Tibial artery (tissue), 4 donors: ENCODE measurements at regions not wholly inside any gene's neighbourhood (a gene's known extent, or its start where the extent isn't known, plus 50 kb on each side); places are given as distances from the start of the nearest gene placed in this dataset.

ENCODE experiments used
- DNase-seq, 2 donors: peaks; one replicate each; pipeline ENCODE4 v3.0.0-alpha.2; 2019
- H3K27ac ChIP-seq, 2 donors: fragments of 200-600 bp; sonication (generic) in 1 of 2; 1 replicate in 1 of 2; 2 replicates in 1 of 2; pipeline ENCODE4 v1.5.1; 2018 to 2019; ENCODE audit warnings: mild to moderate bottlenecking in 1 of 2
- H3K27me3 ChIP-seq, 2 donors: fragments of 200-600 bp; sonication (generic) in 1 of 2; one replicate each; pipeline versions ENCODE4 v1.5.1 to v1.6.0; 2016 to 2019
- H3K36me3 ChIP-seq, 3 donors: fragments of 200-600 bp; sonication (generic) in 2 of 3; one replicate each; pipeline ENCODE4 v1.5.1; 2016 to 2019; ENCODE audit warnings: mild to moderate bottlenecking in 2 of 3
- H3K4me1 ChIP-seq, 4 donors: fragments of 200-600 bp; sonication (generic) in 2 of 4; 1 replicate in 3 of 4; 2 replicates in 1 of 4; pipeline ENCODE4 v1.5.1; 2016 to 2019
- H3K4me3 ChIP-seq, 2 donors: fragments of 200-600 bp; sonication (generic) in 1 of 2; 1 replicate in 1 of 2; 2 replicates in 1 of 2; pipeline ENCODE4 v1.5.1; 2018 to 2019; ENCODE audit warnings: mild to moderate bottlenecking in 2 of 2
- H3K9me3 ChIP-seq, 3 donors: fragments of 200-600 bp; sonication (generic) in 1 of 3; one replicate each; pipeline ENCODE4 v1.5.1; 2016 to 2019
- intact Hi-C: fragments of 100-400 bp; cut with DNase I; formaldehyde crosslinking; loops from one replicate; pipeline ENCODE4 v1.15.0; 2023; ENCODE audit warnings: low total_unique reads
- TF ChIP-seq, protein P1 (sequence below), 2 experiments: fragments of 200-600 bp in 1 of 2; fragments of 450-650 bp in 1 of 2; IDR thresholded peaks; one replicate each; pipeline ENCODE4 v1.5.1; 2017 to 2019; ENCODE audit warnings: antibody characterized with exemption in 2 of 2, mild to moderate bottlenecking in 1 of 2, moderate library complexity in 1 of 2

DNA sequence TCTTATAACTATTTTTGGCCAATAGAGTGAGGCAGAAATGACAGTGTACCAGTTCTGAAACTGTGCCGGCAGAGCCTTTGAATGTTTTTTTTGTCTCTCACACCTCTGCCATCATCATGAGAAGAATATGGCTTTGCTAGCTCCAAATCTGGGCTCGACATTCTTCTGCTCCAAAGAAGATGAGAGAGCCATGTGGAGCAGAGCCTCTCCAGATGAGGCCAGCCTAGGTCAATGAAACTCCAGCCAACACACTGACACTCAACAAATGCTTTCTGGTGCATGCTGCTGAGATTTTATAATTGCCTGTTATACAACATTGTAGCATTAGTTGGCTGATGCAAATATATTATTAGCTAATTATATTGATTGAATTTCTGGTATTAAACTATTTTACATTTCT lies 154.7 kb downstream of the SLC38A4 start:
- no peak for DNase-seq
- intact Hi-C loops = no loop called here
- TF ChIP-seq, protein P1, sequence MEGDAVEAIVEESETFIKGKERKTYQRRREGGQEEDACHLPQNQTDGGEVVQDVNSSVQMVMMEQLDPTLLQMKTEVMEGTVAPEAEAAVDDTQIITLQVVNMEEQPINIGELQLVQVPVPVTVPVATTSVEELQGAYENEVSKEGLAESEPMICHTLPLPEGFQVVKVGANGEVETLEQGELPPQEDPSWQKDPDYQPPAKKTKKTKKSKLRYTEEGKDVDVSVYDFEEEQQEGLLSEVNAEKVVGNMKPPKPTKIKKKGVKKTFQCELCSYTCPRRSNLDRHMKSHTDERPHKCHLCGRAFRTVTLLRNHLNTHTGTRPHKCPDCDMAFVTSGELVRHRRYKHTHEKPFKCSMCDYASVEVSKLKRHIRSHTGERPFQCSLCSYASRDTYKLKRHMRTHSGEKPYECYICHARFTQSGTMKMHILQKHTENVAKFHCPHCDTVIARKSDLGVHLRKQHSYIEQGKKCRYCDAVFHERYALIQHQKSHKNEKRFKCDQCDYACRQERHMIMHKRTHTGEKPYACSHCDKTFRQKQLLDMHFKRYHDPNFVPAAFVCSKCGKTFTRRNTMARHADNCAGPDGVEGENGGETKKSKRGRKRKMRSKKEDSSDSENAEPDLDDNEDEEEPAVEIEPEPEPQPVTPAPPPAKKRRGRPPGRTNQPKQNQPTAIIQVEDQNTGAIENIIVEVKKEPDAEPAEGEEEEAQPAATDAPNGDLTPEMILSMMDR (IDR thresholded peaks at IDR 0.05) = no peak
- H3K36me3 ChIP-seq = no peaks in the 10 kb centered on the region
- no peak overlapping the region for H3K27ac ChIP-seq
- no peaks in the 10 kb centered on the region for H3K27me3 ChIP-seq
- peaks cover 0 to 4% (median 2%) of the 10 kb centered on the region in 4 donors for H3K4me1 ChIP-seq
- no peak overlapping the region for H3K4me3 ChIP-seq
- no peaks in the 10 kb centered on the region for H3K9me3 ChIP-seq

DNA sequence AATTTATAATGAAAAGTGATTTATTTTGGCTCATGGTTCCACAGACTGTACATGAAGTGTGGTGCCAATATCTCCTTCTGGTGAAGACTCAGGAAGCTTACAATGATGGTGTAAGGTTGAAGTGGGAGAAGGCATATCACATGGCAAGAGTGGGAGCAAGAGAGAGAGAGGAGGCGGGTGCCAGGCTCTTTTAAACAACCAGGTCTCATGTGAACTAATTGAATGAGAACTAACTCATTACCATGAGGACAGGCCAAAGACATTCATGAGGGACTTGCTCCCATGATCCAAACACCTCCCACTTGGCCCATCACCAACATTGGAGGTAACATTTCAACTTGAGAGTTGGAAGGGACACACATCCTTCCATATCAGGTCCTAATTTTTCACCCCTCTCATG lies 155.2 kb downstream of the SLC38A4 start:
- no peaks in the 10 kb centered on the region for H3K4me1 ChIP-seq
- H3K27me3 ChIP-seq = no peaks in the 10 kb centered on the region
- no peaks in the 10 kb centered on the region for H3K36me3 ChIP-seq
- H3K9me3 ChIP-seq = no peaks in the 10 kb centered on the region
- no peak overlapping the region for H3K4me3 ChIP-seq
- H3K27ac ChIP-seq = no peak overlapping the region
- no peak for DNase-seq
- intact Hi-C loops = no loop called here
- TF ChIP-seq, protein P1 (IDR thresholded peaks at IDR 0.05) = no peak

DNA sequence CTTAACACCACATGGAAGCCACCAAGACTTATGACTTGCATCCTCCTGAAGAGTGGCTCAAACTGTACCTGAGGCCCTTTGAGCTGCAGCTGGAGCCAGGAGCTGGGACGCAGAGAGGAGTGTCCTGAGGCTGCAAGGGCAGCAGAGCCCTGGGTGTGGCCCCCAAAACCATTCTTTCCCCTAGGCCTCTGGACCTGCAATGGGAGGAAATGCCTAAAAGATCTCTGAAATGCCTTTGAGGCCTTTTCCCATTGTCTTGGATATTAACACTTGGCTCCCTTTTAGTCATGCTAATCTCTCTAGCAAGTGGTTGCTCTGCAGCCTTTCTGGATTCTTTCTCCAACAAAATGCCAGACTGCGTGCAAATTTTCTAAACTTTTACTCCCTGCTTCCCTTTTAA lies 156.1 kb downstream of the SLC38A4 start:
- intact Hi-C loops = loop anchor here (10.0 kb wide), 1 partner anchor 545 kb away; no protein-coding TSS in a partner anchor
- H3K9me3 ChIP-seq = no peaks in the 10 kb centered on the region

DNA sequence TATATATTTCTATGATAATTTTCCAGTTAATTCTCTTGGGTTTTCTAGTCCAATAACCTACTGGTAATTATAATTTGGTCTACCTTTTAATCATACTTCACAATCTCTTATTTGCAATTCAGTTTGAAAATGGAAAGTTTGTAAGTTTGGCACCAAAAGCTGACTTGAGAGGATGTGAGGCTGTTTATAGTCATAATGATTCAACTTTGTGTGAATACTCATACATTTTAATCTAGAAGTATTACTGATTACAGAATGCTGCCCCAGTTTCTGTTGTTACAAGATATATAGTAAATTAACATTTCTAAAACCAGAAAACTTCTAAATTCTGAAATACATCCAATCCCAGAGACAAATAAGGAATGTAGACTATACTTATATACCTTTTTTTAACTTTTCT lies 158.2 kb downstream of the SLC38A4 start:
- Histone ChIP-seq H3K4me3 (no peak overlapping the region), H3K27me3 (no peaks in the 10 kb centered on the region), H3K9me3 (no peaks in the 10 kb centered on the region), H3K27ac (no peak overlapping the region), H3K36me3 (no peaks in the 10 kb centered on the region), H3K4me1 (no peaks in the 10 kb centered on the region)
- intact Hi-C loops = loop anchor here (10.0 kb wide), 1 partner anchor 543 kb away; no protein-coding TSS in a partner anchor
- DNase-seq = no peak
- TF ChIP-seq, protein P1 (IDR thresholded peaks at IDR 0.05) = no peak

More for the DNA sequence above, 156.1 kb downstream of the SLC38A4 start:
- no peak overlapping the region for H3K27ac ChIP-seq
- no peak overlapping the region for H3K4me3 ChIP-seq
- H3K27me3 ChIP-seq = no peaks in the 10 kb centered on the region
- H3K4me1 ChIP-seq = no peaks in the 10 kb centered on the region
- no peak for DNase-seq
- H3K36me3 ChIP-seq = no peaks in the 10 kb centered on the region
- TF ChIP-seq, protein P1 (IDR thresholded peaks at IDR 0.05) = no peak

DNA sequence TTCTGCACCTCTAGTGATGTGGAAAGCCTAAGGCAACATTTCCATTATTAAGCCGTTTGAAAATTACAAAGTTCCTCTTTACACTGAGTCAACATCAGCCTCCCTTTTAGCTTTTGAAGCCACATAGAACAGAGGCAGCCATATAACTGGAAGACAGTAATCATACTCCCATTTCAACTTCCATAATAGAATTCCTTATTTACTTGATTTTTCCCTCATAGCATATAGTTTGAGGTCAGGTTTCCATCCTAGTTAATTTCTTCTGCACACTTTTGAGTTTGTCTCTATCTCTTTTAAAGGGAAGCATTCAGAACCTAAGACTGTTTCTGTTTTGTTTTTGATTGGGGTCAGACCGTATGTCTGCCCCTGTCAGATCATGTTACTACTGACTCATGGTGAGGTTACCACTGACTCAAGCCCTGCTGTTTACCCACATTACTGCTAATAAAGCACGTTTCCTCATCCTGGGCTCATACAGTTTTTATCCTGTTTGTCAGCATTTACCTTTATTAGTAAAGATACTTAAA lies 161.0 kb downstream of the SLC38A4 start:
- no peak for DNase-seq

More for the DNA sequence above, 161.0 kb downstream of the SLC38A4 start:
- TF ChIP-seq, protein P1 (IDR thresholded peaks at IDR 0.05) = no peak
- H3K27ac ChIP-seq = no peak overlapping the region
- H3K9me3 ChIP-seq = no peaks in the 10 kb centered on the region
- peaks cover 0 to 19% (median 15%) of the 10 kb centered on the region in 4 donors for H3K4me1 ChIP-seq
- no peak overlapping the region for H3K4me3 ChIP-seq
- intact Hi-C loops = loop anchor here (5.0 to 10.0 kb wide), 2 partner anchors 293 to 540 kb away; partner anchors contain the start of gene SLC38A2
- no peaks in the 10 kb centered on the region for H3K36me3 ChIP-seq
- H3K27me3 ChIP-seq = no peaks in the 10 kb centered on the region
